MM.1S (cell line): ENCODE measurements at regions not wholly inside any gene's neighbourhood (a gene's known extent, or its start where the extent isn't known, plus 50 kb on each side); places are given as distances from the start of the nearest gene placed in this dataset.

Source experiments
- CTCF ChIP-seq: fragments of 300-600 bp; sonication (generic); IDR thresholded peaks from 2 replicates; pipeline ENCODE4 v1.5.1; 2016; ENCODE audit warnings: antibody characterized with exemption, low read length, mixed read lengths
- EZH2 ChIP-seq: fragments of 300-600 bp; sonication (generic); optimal IDR thresholded peaks from 2 replicates; pipeline ENCODE3; 2017; ENCODE audit warnings: low read depth, mild to moderate bottlenecking, antibody characterized with exemption, low read length, mixed read lengths

- TF ChIP-seq CTCF (no peak), EZH2 (no peak)
Observed at GRCh38 chr9:96175796-96176195, 126.2 kb downstream of the HSD17B3 start.
